Right lobe of liver (tissue), 6 donors: ENCODE measurements at regions not wholly inside any gene's neighbourhood (a gene's known extent, or its start where the extent isn't known, plus 50 kb on each side); places are given as distances from the start of the nearest gene placed in this dataset.

Experiments
- ATAC-seq, 4 donors: fragments of 200-7000 bp; cut with Tn5 transposase; one replicate each; pipeline ENCODE4 v1.9.1; 2020; ENCODE audit warnings: mild to moderate bottlenecking in 4 of 4, moderate library complexity in 4 of 4
- DNase-seq, 3 donors: peaks; one replicate each; pipeline ENCODE4 v3.0.0-alpha.2; 2020
- H3K27ac ChIP-seq, 3 donors: fragments of 200-600 bp; one replicate each; pipeline ENCODE4 v1.8.0; 2022
- H3K27me3 ChIP-seq, 2 donors: fragments of 200-600 bp; one replicate each; pipeline ENCODE4 v1.8.0; 2022
- H3K36me3 ChIP-seq, 4 donors: fragments of 200-600 bp; sonication (generic) in 1 of 4; one replicate each; pipeline versions ENCODE4 v1.5.1 to v1.8.0; 2017 to 2022; ENCODE audit warnings: control low read depth in 1 of 4
- H3K4me1 ChIP-seq, 4 donors: fragments of 200-600 bp; sonication (generic) in 1 of 4; one replicate each; pipeline versions ENCODE4 v1.5.1 to v1.8.0; 2017 to 2022; ENCODE audit warnings: control low read depth in 1 of 4
- H3K4me3 ChIP-seq, 3 donors: fragments of 200-600 bp; one replicate each; pipeline ENCODE4 v1.8.0; 2022
- H3K9me3 ChIP-seq, 4 donors: fragments of 200-600 bp; sonication (generic) in 1 of 4; one replicate each; pipeline versions ENCODE4 v1.5.1 to v1.8.0; 2017 to 2022; ENCODE audit warnings: control low read depth in 1 of 4
- CTCF ChIP-seq, 4 donors: fragments of 200-600 bp in 3 of 4; fragments of 450-650 bp in 1 of 4; IDR thresholded peaks; one replicate each; pipeline versions ENCODE4 v1.5.1 to v1.8.0; 2016 to 2022; ENCODE audit warnings: antibody characterized with exemption in 4 of 4, mild to moderate bottlenecking in 2 of 4
- POLR2A ChIP-seq: fragments of 450-650 bp; IDR thresholded peaks from one replicate; pipeline ENCODE4 v1.6.1; 2017; ENCODE audit warnings: antibody characterized with exemption, mild to moderate bottlenecking
- WGBS: methylation state at CpG from one replicate; pipeline ENCODE4 v1.1.6; 2018; ENCODE audit warnings: low coverage, low lambda C conversion rate; ENCODE audit not compliant: insufficient coverage; ENCODE audit errors: missing lambda C conversion rate; 5-methylcytosine and 5-hydroxymethylcytosine counted together
- intact Hi-C, 2 donors: fragments of 100-400 bp; cut with DNase I; formaldehyde crosslinking; loops; one replicate each; pipeline versions ENCODE4 v1.11.2 to v1.14.1; 2022
- donor health status: DM: no; HTN: yes; CAD: no.
- donor health status: DM: no; HTN: no; CAD: no.
- donor health status: DM: no; HTN: no; CAD: no.
- donor health status: DM: no; HTN: yes; CAD: no.
- donor health status: DM: no; HTN: yes; CAD: no.

GRCh38 chr16:65445313-65446260 lies 323.7 kb upstream of the CDH11 start:
- no peak for ATAC-seq
- no peaks in the 10 kb centered on the region for H3K27me3 ChIP-seq
- WGBS = 42% methylated on average over 1 of the region's 1 CpG

GRCh38 chr16:65441501-65441900 lies 319.6 kb upstream of the CDH11 start:
- 23% methylated on average over 2 of the region's 2 CpGs for WGBS
- Histone ChIP-seq H3K4me1 (no peaks in the 10 kb centered on the region), H3K9me3 (no peaks in the 10 kb centered on the region), H3K4me3 (no peak overlapping the region), H3K36me3 (no peaks in the 10 kb centered on the region), H3K27me3 (no peaks in the 10 kb centered on the region), H3K27ac (no peak overlapping the region)
- TF ChIP-seq CTCF (IDR thresholded peaks at IDR 0.05) = no peak
- TF ChIP-seq POLR2A = no peak
- intact Hi-C loops = no loop called here
- ATAC-seq (no peak), DNase-seq (no peak)

More at GRCh38 chr16:65445313-65446260, 323.7 kb upstream of the CDH11 start:
- Histone ChIP-seq H3K4me3 (no peak overlapping the region), H3K9me3 (no peaks in the 10 kb centered on the region), H3K36me3 (no peaks in the 10 kb centered on the region), H3K27ac (no peak overlapping the region), H3K4me1 (no peaks in the 10 kb centered on the region)
- intact Hi-C loops = no loop called here
- TF ChIP-seq CTCF (IDR thresholded peaks at IDR 0.05) = no peak
- TF ChIP-seq POLR2A = no peak
- DNase-seq = no peak

GRCh38 chr16:65429504-65430181 lies 307.8 kb upstream of the CDH11 start:
- Histone ChIP-seq H3K27ac (no peak overlapping the region), H3K36me3 (no peaks in the 10 kb centered on the region), H3K4me3 (no peak overlapping the region), H3K4me1 (no peaks in the 10 kb centered on the region), H3K27me3 (no peaks in the 10 kb centered on the region), H3K9me3 (no peaks in the 10 kb centered on the region)
- intact Hi-C loops = no loop called here
- no peak for DNase-seq
- 62% methylated on average over 8 of the region's 10 CpGs for WGBS
- ATAC-seq = no peak
- TF ChIP-seq POLR2A (no peak), CTCF (IDR thresholded peaks at IDR 0.05) (no peak)

- no peaks in the 10 kb centered on the region for H3K27me3 ChIP-seq
- H3K9me3 ChIP-seq = no peaks in the 10 kb centered on the region
- H3K36me3 ChIP-seq = no peaks in the 10 kb centered on the region
- 43% methylated on average over 1 of the region's 1 CpG for WGBS
- H3K4me3 ChIP-seq = no peak overlapping the region
- TF ChIP-seq CTCF (IDR thresholded peaks at IDR 0.05) = no peak
- TF ChIP-seq POLR2A = no peak
- no peaks in the 10 kb centered on the region for H3K4me1 ChIP-seq
- ATAC-seq (no peak), DNase-seq (no peak)
- no peak overlapping the region for H3K27ac ChIP-seq
- intact Hi-C loops = no loop called here
Observed at GRCh38 chr16:65426484-65426883, 304.6 kb upstream of the CDH11 start.
